GM19023 (cell line): ENCODE measurements at regions not wholly inside any gene's neighbourhood (a gene's known extent, or its start where the extent isn't known, plus 50 kb on each side); places are given as distances from the start of the nearest gene placed in this dataset.
"Not testable (repeated sequence)": the region's sequence is repeated elsewhere in the genome, so short reads cannot be mapped to it uniquely, and the experiment has no call there.

Experiments used
- ATAC-seq: cut with Tn5 transposase; IDR thresholded peaks from one replicate; pipeline ENCODE4 v1.9.1; 2021; ENCODE audit warnings: mild to moderate bottlenecking, moderate library complexity; ENCODE audit not compliant: unreplicated experiment

DNA sequence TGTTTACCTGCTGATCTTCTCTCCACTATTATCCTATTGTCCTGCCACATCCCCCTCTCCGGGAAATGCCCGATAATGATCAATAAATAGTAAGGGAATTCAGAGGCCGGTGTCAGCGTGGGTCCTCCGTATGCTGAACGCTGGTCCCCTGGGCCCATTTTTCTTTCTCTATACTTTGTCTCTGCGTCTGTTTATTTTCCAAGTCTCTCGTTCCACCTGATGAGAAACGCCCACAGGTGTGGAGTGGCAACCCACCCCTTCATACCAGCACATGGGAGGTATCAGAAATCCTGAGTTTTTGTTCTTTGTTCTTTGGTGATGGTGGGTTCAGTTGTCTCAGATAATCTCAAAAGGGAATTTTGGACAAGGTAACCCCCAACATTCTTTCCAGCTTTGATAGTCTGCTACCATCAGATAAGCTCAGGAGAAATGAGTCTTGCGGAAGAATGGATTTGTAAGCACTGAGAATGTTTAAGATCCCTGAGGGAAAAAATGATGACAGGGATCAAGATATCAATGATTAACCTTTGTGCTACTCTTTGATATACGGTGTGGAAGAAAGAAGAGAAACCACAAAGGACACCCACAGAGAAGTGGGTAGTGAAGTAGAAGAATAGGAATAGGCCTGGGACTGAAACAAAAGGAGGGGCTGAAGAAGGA, 117.9 kb downstream of the CEP44 start:
- ATAC-seq = no peak

DNA sequence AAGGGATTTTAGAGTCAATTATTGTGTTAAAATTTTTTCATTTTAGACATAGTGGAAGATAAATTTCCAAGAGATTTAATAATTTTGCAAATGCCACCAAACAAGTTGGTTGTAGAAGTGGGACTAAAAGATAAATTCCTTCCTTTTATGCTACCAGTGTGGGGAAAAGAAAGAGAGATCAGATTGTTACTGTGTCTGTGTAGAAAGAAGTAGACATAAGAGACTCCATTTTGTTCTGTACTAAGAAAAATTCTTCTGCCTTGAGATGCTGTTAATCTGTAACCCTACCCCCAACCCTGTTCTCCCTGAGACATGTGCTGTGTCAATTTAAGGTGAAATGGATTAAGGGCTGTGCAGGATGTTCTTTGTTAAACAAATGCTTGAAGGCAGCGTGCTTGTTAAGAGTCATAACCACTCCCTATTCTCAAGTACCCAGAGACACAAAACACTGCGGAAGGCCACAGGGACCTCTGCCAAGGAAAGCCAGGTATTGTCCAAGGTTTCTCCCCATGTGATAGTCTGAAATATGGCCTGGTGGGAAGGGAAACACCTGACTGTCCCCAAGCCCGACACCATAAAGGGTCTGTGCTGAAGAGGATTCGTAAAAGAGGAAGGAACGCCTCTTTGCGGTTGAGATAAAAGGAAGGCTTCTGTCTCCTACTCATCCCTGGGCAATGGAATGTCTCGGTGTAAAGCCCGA, 117.0 kb downstream of the CEP44 start:
- not testable (repeated sequence) for ATAC-seq

DNA sequence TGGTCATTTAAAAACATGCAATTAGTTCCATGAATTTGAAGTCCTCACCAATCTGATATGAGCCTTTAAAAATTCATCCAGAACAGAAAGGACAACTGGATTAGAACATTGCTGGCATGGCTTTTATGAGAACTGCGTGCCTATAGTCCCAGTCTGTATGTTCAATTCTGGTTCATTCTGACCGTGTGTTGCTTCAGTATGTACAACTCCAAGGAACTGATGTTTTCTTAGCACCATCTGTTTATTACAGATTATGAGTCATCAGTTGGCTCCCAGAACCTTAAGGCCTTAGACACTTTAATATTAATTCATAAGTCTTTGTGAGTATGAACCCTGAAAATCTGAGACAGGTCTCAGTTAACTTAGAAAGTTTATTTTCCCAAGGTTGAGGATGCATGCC, 115.0 kb downstream of the CEP44 start:
- ATAC-seq = no peak

DNA sequence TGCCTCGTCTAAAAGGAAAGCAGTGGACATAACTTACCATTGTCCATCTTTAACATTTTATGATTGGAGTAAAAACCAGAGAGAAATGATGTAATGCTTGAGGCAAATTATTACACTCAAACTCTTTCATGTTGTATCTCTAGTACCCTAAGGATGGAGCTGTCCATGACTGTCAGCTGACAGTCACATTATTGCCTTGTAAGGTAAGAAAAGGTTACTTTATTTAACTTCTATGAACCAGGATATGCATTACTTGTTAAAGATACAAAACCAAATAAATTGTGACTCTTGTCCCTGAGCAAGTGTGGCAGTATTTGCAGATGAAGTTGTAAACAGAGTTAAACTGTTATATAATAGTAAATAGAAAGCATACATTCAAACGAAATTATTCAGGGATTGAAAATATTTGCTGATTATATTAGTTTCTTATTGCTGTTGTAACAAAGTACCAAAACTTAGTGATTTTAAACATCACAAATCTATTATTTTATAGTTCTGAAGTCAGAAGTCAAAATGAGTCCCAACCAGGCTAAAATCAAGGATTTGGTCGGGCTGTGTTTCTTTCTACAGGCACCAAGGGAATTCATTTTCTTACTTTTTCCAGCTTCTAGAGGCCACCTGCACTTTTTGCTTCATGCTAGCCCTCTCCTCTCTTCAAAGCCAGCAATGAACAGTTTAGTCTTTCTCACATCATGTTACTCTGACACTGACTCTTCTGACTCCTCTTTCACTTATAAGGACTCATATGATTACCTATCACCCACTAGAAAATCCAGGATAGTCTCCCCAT, 113.8 kb downstream of the CEP44 start:
- no peak for ATAC-seq

DNA sequence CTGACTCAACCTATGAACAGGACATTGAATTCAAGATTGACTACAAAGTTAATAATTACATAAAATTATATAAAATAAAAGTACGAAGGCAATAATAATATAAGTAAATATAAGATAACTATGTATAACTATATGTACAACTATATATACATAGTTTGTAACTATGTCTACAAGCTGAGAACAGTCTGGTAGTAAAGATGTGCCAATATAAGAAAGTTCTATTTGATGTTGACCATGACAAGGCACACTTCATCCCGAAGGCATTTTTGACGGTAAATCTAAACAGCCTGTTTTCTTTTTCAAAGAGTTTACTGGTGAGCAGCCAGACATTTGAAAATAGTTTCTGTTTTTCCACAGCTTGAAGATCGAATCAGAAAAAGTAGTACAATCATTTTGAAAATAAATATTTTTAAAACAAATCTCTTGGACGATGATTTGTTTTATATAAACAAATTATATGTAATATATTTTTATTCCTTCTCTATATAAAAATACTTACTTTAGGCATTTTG, 112.9 kb downstream of the CEP44 start:
- ATAC-seq = no peak

DNA sequence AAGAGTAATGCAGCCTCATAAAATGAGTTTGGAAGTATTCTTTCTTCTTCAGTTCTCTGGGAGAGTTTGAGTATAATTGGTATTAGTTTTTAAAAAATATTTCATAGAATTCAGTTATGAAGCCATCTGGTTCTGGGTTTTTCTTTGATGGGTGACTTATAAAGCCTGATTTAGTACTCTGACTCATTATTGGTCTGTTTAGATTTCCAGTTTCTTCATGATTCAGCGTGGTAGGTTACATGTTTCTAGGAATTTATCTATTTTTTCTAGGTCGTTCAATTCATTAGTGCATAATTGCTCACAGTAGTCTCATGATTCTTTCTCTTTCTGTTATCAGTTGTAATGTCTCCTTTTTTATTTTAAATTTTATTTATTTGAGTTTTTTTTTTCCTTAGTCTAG, 111.2 kb downstream of the CEP44 start:
- no peak for ATAC-seq

DNA sequence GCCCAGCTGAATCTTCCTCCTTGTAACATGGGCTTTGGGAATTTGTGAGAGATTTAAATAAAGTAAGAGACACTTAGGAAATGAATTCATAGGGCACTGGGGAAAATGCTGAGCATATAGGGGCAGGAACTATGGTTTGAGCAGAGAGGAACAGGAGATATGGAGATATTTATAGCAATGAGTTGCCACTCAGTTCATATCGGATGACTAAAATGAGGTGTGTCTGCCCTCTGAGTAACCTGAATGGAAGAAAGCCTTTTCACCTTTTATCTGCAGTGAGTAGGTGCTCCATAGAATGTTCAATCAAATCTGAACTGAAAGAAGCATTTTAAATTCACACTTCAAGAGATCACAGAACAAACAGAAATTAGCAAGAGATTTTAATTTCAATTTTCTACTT, 105.7 kb downstream of the CEP44 start:
- no peak for ATAC-seq

DNA sequence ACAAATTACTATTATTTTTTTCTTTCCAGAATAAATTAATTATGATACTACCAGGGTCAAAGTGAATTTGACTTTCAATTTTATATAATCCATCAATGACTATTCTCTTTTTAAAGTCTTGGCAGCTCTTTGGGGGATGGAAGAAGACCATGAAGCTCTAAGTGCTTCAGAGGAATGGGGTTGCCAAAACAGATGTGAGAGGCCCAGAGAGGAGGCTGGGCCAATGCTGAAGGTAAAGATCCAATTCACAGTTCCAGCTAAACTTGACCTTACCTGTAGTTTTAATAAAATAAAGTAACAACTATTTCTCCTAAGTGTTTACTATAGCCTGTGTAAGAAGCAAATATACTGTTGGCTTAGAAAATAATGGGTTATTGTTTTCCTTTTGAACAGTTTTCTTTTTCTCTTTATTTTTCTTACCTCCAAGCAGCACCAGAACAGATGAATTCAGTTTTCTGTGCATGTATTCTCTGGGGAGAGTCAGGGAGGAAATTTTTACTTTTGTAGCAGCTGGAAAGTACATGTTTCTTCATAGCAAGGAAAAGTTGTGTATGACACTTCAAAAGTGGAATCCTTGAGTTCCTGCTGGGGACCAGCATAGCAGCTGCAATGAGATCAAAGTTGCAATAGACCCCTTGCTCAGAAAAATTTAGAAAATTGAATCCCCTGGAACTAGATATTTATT, 104.9 kb downstream of the CEP44 start:
- ATAC-seq = no peak

DNA sequence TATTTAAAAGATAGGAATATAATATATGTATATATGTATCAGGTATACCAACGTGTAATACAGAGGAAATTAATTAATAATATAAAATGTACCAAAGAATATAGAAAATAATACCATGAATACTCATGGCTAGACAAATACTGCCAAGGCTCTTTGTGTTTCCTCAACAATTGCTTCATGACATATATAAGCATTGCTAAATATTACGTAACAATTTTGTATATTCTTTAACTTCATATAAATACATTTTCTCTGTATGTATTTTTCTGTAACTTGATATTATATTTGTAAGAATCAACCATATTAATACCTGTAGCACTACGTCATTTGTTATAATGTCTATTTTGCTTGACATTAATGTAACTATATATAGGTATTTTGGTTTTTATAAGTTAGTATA, 104.0 kb downstream of the CEP44 start:
- ATAC-seq = no peak

DNA sequence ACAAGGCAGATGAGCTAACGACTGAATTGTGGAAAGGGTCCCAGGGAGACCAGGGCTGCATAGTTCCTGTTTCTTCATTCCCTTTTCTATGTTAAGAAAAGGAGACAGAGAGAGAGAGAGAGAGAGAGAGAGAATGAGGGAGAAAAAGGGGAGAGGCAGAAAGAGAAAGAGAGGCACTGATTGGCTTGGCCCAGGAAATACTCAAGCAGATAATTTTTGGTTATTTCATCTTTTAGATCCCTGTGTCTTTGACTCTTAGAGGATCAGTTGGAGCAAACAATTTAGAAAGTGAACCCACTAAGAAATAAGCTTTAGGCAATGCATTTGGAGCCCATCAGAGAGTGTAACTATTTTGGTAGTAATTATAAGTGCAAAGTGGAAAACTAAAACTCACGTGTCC, 103.4 kb downstream of the CEP44 start:
- no peak for ATAC-seq

DNA sequence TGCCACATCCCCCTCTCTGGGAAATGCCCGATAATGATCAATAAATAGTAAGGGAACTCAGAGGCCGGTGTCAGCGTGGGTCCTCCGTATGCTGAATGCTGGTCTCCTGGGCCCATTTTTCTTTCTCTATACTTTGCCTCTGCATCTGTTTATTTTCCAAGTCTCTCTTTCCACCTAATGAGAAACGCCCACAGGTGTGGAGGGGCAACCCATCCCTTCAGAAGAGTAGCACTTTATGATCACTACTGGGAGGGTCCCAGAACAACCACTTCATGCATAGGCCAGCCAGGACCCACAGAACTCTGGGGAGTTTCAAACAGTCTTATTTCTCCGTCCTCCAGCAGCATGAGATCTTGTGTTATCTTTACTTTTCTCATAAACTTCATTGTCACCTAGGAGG, 100.1 kb downstream of the CEP44 start:
- no peak for ATAC-seq

DNA sequence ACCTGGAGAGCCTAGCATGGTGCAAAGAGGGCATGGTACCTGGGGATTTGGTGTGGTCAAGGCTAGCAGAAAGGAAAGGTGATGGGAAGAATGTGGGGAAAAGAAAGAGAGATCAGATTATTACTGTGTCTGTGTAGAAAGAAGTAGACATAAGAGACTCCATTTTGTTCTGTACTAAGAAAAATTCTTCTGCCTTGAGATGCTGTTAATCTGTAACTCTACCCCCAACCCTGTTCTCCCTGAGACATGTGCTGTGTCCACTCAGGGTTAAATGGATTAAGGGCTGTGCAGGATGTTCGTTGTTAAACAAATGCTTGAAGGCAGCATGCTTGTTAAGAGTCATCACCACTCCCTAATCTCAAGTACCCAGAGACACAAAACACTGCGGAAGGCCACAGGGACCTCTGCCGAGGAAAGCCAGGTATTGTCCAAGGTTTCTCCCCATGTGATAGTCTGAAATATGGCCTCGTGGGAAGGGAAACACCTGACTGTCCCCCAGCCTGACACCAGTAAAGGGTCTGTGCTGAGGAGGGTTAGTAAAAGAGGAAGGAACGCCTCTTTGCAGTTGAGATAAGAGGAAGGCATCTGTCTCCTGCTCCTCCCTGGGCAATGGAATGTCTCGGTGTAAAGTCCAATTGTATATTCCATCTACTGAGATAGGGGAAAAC, 99.4 kb downstream of the CEP44 start:
- not testable (repeated sequence) for ATAC-seq
